ENCODE measurements at regions not wholly inside any gene's neighbourhood (a gene's known extent, or its start where the extent isn't known, plus 50 kb on each side); places are given as distances from the start of the nearest gene placed in this dataset.

GRCh38 chr9:107989544-107989943, 500.0 kb upstream of the KLF4 start:
- no peak for TF ChIP-seq CTCF (IDR thresholded peaks at IDR 0.05; ENCODE audit: low read depth, low read length, missing control alignments)
- H3K4me3 ChIP-seq (replicated peaks; ENCODE audit: low read depth, low read length) = no peak overlapping the region
- DNase-seq (ENCODE audit: extremely low read depth, low read depth) = no peak

- no peak for TF ChIP-seq CTCF (IDR thresholded peaks at IDR 0.05; ENCODE audit: low read depth, low read length, missing control alignments)
- DNase-seq (ENCODE audit: extremely low read depth, low read depth) = no peak
- H3K4me3 ChIP-seq (replicated peaks; ENCODE audit: low read depth, low read length) = no peak overlapping the region
Observed at GRCh38 chr9:107989099-107989498, 499.5 kb upstream of the KLF4 start.

GRCh38 chr9:107984956-107985355, 495.4 kb upstream of the KLF4 start:
- no peak for TF ChIP-seq CTCF (IDR thresholded peaks at IDR 0.05; ENCODE audit: low read depth, low read length, missing control alignments)
- H3K4me3 ChIP-seq (replicated peaks; ENCODE audit: low read depth, low read length) = no peak overlapping the region
- no peak for DNase-seq (ENCODE audit: extremely low read depth, low read depth)

GRCh38 chr9:107983762-107984161, 494.2 kb upstream of the KLF4 start:
- DNase-seq (ENCODE audit: extremely low read depth, low read depth) = no peak
- no peak for TF ChIP-seq CTCF (IDR thresholded peaks at IDR 0.05; ENCODE audit: low read depth, low read length, missing control alignments)
- H3K4me3 ChIP-seq (replicated peaks; ENCODE audit: low read depth, low read length) = no peak overlapping the region

GRCh38 chr9:107983181-107983603, 493.6 kb upstream of the KLF4 start:
- DNase-seq (ENCODE audit: extremely low read depth, low read depth) = peak; percentile 11
- no peak overlapping the region for H3K4me3 ChIP-seq (replicated peaks; ENCODE audit: low read depth, low read length)
- TF ChIP-seq CTCF (IDR thresholded peaks at IDR 0.05; ENCODE audit: low read depth, low read length, missing control alignments) = no peak

GRCh38 chr9:107982745-107983144, 493.2 kb upstream of the KLF4 start:
- DNase-seq (ENCODE audit: extremely low read depth, low read depth) = no peak
- no peak for TF ChIP-seq CTCF (IDR thresholded peaks at IDR 0.05; ENCODE audit: low read depth, low read length, missing control alignments)
- H3K4me3 ChIP-seq (replicated peaks; ENCODE audit: low read depth, low read length) = no peak overlapping the region

- no peak for TF ChIP-seq CTCF (IDR thresholded peaks at IDR 0.05; ENCODE audit: low read depth, low read length, missing control alignments)
- DNase-seq (ENCODE audit: extremely low read depth, low read depth) = no peak
- no peak overlapping the region for H3K4me3 ChIP-seq (replicated peaks; ENCODE audit: low read depth, low read length)
Observed at GRCh38 chr9:107982001-107982400, 492.4 kb upstream of the KLF4 start.

Data from HFF-Myc (cell line).